ENCODE measurements at regions not wholly inside any gene's neighbourhood (a gene's known extent, or its start where the extent isn't known, plus 50 kb on each side); places are given as distances from the start of the nearest gene placed in this dataset.

DNA sequence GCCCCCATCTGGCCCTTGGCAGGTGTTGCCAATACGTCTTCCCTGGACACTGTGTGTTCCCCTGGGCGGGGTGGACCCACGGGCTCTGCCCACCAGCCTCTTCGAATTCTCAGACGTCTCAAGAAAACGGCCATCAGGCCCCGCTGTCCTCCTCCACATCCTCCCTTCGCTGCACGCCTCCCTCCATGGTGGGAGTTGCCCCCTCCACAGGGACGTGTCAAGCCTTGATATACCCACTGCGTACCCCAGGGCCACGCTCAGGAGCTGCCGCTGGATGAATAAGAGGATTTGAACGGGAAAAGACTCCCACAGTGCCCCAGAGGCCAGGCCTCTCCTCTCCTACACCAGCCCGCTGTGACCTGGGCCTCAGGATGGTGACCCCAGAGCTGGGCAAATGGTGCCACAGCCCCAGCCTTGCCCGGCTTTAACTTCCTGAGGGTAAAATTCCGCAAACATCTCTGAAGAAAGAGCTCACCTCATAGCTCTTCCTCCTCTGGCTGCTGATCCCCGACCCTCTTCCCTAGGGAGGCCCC lies 399.3 kb upstream of the MYT1L start:
- no peak for TF ChIP-seq CTCF (IDR thresholded peaks at IDR 0.05; ENCODE audit: low read depth, low read length)
- H3K27me3 ChIP-seq (ENCODE audit: insufficient read depth, low read depth, severe bottlenecking) = no peaks in the 10 kb centered on the region
- no peak for DNase-seq
- no peaks in the 10 kb centered on the region for H3K9me3 ChIP-seq (ENCODE audit: severe bottlenecking)
- H3K4me3 ChIP-seq (ENCODE audit: low read depth, low read length) = no peak overlapping the region
- H3K27ac ChIP-seq = no peak overlapping the region
- H3K36me3 ChIP-seq = no peaks in the 10 kb centered on the region

- no peaks in the 10 kb centered on the region for H3K9me3 ChIP-seq (ENCODE audit: severe bottlenecking)
- no peak for DNase-seq
- H3K27me3 ChIP-seq (ENCODE audit: insufficient read depth, low read depth, severe bottlenecking) = no peaks in the 10 kb centered on the region
- H3K4me3 ChIP-seq (ENCODE audit: low read depth, low read length) = no peak overlapping the region
- H3K27ac ChIP-seq = no peak overlapping the region
- TF ChIP-seq CTCF (IDR thresholded peaks at IDR 0.05; ENCODE audit: low read depth, low read length) = no peak
- H3K36me3 ChIP-seq = no peaks in the 10 kb centered on the region
Observed at GRCh38 chr2:2729246-2729645, 398.2 kb upstream of the MYT1L start.

GRCh38 chr2:2728635-2729034 lies 397.6 kb upstream of the MYT1L start:
- no peak for TF ChIP-seq CTCF (IDR thresholded peaks at IDR 0.05; ENCODE audit: low read depth, low read length)
- H3K4me3 ChIP-seq (ENCODE audit: low read depth, low read length) = no peak overlapping the region
- H3K27ac ChIP-seq = no peak overlapping the region
- no peaks in the 10 kb centered on the region for H3K27me3 ChIP-seq (ENCODE audit: insufficient read depth, low read depth, severe bottlenecking)
- DNase-seq = no peak
- H3K9me3 ChIP-seq (ENCODE audit: severe bottlenecking) = no peaks in the 10 kb centered on the region
- H3K36me3 ChIP-seq = no peaks in the 10 kb centered on the region

GRCh38 chr2:2727876-2728511 lies 396.9 kb upstream of the MYT1L start:
- Histone ChIP-seq H3K27me3 (ENCODE audit: insufficient read depth, low read depth, severe bottlenecking) (no peaks in the 10 kb centered on the region), H3K9me3 (ENCODE audit: severe bottlenecking) (no peaks in the 10 kb centered on the region), H3K27ac (no peak overlapping the region), H3K4me3 (ENCODE audit: low read depth, low read length) (no peak overlapping the region), H3K36me3 (no peaks in the 10 kb centered on the region)
- TF ChIP-seq CTCF (IDR thresholded peaks at IDR 0.05; ENCODE audit: low read depth, low read length) = no peak
- no peak for DNase-seq

GRCh38 chr2:2726163-2726562 lies 395.1 kb upstream of the MYT1L start:
- no peaks in the 10 kb centered on the region for H3K27me3 ChIP-seq (ENCODE audit: insufficient read depth, low read depth, severe bottlenecking)
- no peak for TF ChIP-seq CTCF (IDR thresholded peaks at IDR 0.05; ENCODE audit: low read depth, low read length)
- DNase-seq = no peak

DNA sequence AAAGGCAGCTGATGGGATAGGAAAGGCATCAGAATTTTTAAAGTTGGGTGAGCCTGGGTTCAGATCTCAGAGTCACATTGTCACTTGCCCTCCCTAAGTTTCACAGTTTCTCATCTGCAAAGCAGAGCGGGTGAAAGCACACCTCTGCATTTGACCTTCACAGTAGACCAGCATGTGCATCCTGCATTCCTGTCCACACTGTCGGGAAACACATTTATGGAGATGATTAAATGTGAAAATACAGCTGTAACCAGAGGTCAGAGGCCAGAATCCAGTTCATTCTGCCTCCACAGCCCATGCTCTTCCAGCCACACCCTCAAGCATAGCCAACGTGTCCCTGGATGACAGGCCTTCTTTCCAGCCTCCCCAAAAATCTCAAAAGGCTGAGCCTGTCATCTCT lies 392.0 kb upstream of the MYT1L start:
- no peak for TF ChIP-seq CTCF (IDR thresholded peaks at IDR 0.05; ENCODE audit: low read depth, low read length)
- Histone ChIP-seq H3K9me3 (ENCODE audit: severe bottlenecking) (no peaks in the 10 kb centered on the region), H3K27me3 (ENCODE audit: insufficient read depth, low read depth, severe bottlenecking) (no peaks in the 10 kb centered on the region), H3K27ac (no peak overlapping the region), H3K36me3 (no peaks in the 10 kb centered on the region), H3K4me3 (ENCODE audit: low read depth, low read length) (no peak overlapping the region)
- no peak for DNase-seq

More at GRCh38 chr2:2726163-2726562, 395.1 kb upstream of the MYT1L start:
- Histone ChIP-seq H3K9me3 (ENCODE audit: severe bottlenecking) (no peaks in the 10 kb centered on the region), H3K36me3 (no peaks in the 10 kb centered on the region), H3K27ac (no peak overlapping the region), H3K4me3 (ENCODE audit: low read depth, low read length) (no peak overlapping the region)

Measured in WERI-Rb-1 (cell line).